AG09319 (cell line): ENCODE measurements at regions not wholly inside any gene's neighbourhood (a gene's known extent, or its start where the extent isn't known, plus 50 kb on each side); places are given as distances from the start of the nearest gene placed in this dataset.

ENCODE experiments used
- DNase-seq: peaks from one replicate; pipeline ENCODE4 v3.0.0-alpha.2; 2010; ENCODE audit warnings: low read depth; ENCODE audit errors: extremely low read depth
- CTCF ChIP-seq: IDR thresholded peaks from 2 replicates; pipeline ENCODE4 v1.5.1; 2011; ENCODE audit warnings: low read depth, mild to moderate bottlenecking, inconsistent platforms, low read length, moderate library complexity

GRCh38 chr6:114844359-114844758, 501.5 kb upstream of the HS3ST5 start:
- no peak for DNase-seq
- TF ChIP-seq CTCF, result no peak

DNA sequence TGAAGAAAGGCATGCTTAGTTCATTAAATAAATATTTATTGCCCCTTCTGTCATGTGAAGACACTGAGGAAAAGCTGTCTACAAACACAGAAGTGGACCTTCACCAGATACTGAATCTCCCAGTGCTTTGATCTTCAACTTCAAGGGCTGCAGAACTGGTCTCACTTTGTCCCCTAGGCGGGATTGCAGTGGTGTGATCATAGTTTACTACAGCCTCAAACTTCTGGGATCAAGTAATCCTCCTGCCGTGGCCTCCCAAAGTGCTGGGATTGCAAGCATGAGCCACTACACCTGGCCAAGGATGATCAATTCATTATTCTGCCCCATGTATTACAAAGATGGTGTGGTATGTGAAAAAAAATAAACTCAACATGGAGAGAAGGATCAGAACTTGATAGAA, 496.2 kb upstream of the HS3ST5 start:
- no peak for DNase-seq

DNA sequence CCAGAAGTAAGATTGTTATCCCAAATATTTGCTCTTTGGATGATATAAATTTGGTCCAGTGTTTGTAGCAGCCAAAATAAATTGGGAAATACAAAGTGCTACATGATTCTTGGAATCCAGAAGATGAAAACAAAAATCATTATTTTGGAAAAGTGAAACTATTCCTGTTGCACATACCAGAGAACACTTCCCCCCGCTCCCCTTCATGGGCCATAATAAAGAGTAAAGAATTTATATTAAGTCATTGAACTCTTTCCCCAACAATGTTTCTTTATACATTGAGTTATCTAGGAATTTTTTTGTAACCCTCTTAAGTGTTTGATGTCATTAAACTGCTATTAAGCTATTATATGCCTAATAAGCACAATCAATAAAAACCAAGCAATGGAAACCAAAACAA, 490.4 kb upstream of the HS3ST5 start:
- no peak for DNase-seq
- TF ChIP-seq CTCF, result no peak

More for the DNA sequence above, 496.2 kb upstream of the HS3ST5 start:
- TF ChIP-seq CTCF, result no peak

DNA sequence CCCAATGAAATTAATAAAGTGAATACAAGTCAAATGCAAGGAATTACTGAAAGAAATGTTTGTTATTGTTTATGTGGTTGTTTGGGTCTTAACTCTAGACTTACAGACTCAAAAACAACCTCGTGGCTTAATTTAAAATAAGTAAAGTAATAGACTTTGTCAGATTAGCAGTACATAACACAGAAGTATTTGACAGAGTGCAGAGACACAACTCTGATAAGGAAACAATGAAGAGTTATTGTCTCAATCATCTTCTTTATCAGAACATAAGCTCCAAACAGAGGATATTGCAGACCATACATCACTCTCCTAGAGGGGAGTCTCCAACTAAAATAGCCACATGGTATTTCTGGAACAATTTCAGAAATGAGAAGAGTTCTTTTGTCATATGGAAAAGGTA, 487.7 kb upstream of the HS3ST5 start:
- DNase-seq, result no peak
- TF ChIP-seq CTCF, result no peak

DNA sequence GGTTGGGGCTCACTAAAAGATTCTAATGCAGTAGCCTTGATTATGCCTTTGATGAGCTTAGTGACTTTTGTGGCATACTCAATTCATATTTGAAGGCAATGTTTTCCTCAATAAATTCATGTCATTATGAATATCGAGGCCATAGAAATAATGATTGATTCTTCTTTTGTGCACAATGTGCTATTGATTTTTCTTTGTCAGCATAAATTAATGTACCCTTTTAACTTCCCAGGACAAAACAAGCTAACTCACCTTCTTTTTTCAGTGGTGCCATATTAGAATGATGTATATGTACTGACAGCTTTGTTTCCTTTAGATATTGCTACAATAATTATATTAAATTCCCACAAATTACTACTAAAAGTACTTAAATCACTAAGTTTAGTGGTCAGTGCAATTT, 484.3 kb upstream of the HS3ST5 start:
- no peak for TF ChIP-seq CTCF
- no peak for DNase-seq

DNA sequence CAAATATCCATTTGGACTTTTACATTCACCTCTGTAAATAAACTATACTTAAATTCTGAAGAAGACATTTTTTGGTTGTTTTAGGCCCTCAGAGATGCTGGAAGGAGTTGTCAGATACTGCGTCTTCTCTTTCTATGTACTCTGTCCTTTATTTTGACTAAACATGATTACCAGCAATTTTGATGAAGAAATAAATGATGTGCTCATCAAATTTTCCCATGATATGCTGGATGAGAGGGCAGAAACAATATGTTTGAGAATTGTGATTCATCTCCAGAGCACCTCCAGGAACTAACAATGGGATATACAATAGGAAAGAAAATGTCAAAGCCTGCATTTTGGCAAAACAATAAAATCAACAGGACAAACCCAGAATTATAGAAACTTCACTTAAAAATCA, 481.6 kb upstream of the HS3ST5 start:
- TF ChIP-seq CTCF, result no peak
- no peak for DNase-seq

DNA sequence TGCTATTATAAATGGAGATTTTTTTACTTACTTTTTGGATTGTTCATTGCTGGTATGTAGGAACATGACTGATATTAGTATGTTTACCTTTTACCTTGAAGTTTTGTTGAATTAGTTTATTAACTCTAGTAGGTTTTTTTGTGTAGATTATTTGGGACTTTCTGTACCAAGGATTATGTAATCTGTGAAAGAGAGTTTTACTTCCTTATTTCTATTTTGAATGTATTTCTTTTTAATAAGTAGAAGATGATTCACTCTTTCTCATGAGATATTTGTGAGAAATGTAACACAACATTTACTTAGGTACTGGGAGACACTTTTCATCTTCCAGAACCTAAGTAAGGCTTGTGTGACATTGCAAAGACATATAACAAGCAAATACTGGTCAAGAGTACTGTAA, 473.9 kb upstream of the HS3ST5 start:
- no peak for DNase-seq
- TF ChIP-seq CTCF, result no peak
